ENCODE measurements at regions not wholly inside any gene's neighbourhood (a gene's known extent, or its start where the extent isn't known, plus 50 kb on each side); places are given as distances from the start of the nearest gene placed in this dataset.

DNA sequence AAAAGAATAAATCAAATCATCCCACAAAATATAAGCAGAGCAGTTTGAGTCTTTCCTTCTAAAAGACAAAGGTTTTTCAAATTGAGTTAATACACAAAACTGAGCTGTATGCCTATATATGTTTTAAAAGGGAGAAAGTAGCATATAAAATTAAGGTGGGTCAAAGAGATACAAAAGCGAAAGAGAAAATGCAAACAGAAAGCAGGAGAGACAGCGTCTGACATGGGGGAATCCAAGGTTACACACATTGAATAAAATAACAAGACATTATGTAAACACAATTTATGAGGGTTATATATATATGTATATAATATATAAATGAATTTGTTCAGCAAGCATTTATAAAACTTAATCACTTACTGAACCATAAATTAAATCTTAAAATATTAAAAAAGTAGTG, 276.1 kb upstream of the LCORL start:
- H3K27ac ChIP-seq (ENCODE audit: low read length): no peak overlapping the region
- no peaks in the 10 kb centered on the region for H3K9me3 ChIP-seq (ENCODE audit: control insufficient read depth in 1 of 2, low read length in 2 of 2)
- no peak overlapping the region for H3K4me3 ChIP-seq (ENCODE audit: low read depth in 1 of 2, low read length in 2 of 2)
- no peaks in the 10 kb centered on the region for H3K36me3 ChIP-seq (ENCODE audit: control insufficient read depth in 1 of 2, insufficient read depth in 2 of 2, low read length in 2 of 2)
- H3K27me3 ChIP-seq (ENCODE audit: low read depth, low read length): no peaks in the 10 kb centered on the region
- H3K4me1 ChIP-seq (ENCODE audit: control insufficient read depth in 1 of 2, insufficient read depth in 2 of 2, low read length in 2 of 2): no peaks in the 10 kb centered on the region

DNA sequence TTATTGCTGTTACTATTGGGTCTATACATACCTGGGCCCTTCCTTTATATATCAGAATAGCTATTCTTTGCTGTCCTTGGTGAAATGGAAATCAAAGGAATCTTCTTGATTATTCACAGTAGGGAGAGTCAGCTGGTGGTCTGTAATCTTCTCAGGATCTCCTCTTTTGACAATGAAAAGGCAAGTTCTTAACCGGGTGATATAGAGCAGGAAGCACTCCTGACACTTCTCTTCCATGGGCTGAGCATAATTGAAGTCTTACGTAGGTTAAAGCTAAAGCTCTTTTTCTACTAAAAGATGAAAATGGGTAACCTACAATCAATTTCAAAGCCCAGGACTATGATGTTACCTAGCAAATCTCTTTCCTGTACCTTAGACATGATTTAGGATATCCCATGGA, 274.9 kb upstream of the LCORL start:
- Histone ChIP-seq H3K36me3 (ENCODE audit: control insufficient read depth in 1 of 2, insufficient read depth in 2 of 2, low read length in 2 of 2) (no peaks in the 10 kb centered on the region), H3K27ac (ENCODE audit: low read length) (no peak overlapping the region)

DNA sequence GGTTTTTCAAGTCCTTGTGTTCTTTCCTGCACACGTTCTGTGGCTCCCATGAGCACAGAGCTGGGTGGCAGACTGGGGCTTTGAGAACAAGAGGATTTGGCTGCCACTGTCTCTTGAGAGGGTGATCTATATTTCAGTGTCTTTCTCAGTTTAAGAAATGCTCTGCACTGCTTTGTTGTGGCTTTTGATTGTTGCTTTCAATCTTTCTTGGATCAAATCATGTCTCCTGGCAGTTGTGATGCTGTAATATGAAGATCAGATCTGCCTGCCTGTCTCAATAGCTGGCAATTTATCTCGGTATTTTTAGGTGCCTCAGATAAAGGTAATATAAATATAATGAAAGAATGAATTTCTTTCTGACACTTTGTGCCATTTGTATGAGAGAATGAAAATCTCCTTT, 273.3 kb upstream of the LCORL start:
- Histone ChIP-seq H3K4me3 (ENCODE audit: low read depth in 1 of 2, low read length in 2 of 2) (no peak overlapping the region), H3K4me1 (ENCODE audit: control insufficient read depth in 1 of 2, insufficient read depth in 2 of 2, low read length in 2 of 2) (no peaks in the 10 kb centered on the region), H3K36me3 (ENCODE audit: control insufficient read depth in 1 of 2, insufficient read depth in 2 of 2, low read length in 2 of 2) (no peaks in the 10 kb centered on the region), H3K9me3 (ENCODE audit: control insufficient read depth in 1 of 2, low read length in 2 of 2) (no peaks in the 10 kb centered on the region), H3K27me3 (ENCODE audit: low read depth, low read length) (no peaks in the 10 kb centered on the region), H3K27ac (ENCODE audit: low read length) (no peak overlapping the region)

More for the DNA sequence above, 274.9 kb upstream of the LCORL start:
- Histone ChIP-seq H3K9me3 (ENCODE audit: control insufficient read depth in 1 of 2, low read length in 2 of 2) (no peaks in the 10 kb centered on the region), H3K4me3 (ENCODE audit: low read depth in 1 of 2, low read length in 2 of 2) (no peak overlapping the region), H3K27me3 (ENCODE audit: low read depth, low read length) (no peaks in the 10 kb centered on the region), H3K4me1 (ENCODE audit: control insufficient read depth in 1 of 2, insufficient read depth in 2 of 2, low read length in 2 of 2) (no peaks in the 10 kb centered on the region)

DNA sequence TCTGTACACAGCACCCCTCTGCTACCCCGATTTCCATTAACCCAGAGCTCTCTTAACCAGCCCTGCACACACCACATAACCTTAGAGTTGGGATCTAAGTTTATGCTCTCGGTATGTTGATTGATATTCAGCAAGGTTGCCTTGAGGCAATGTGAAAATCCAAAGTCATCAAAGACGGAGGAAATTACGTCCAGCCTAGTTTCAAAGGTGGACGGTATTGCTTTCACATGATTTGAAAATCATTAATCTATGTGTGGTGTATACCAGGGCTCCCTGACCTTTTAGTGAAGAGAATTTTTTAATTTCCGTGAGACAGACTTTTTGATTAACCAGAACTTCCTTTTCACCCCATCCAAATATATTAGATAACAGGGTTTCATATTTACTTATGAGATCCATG, 272.5 kb upstream of the LCORL start:
- no peaks in the 10 kb centered on the region for H3K4me1 ChIP-seq (ENCODE audit: control insufficient read depth in 1 of 2, insufficient read depth in 2 of 2, low read length in 2 of 2)
- no peaks in the 10 kb centered on the region for H3K27me3 ChIP-seq (ENCODE audit: low read depth, low read length)
- no peaks in the 10 kb centered on the region for H3K36me3 ChIP-seq (ENCODE audit: control insufficient read depth in 1 of 2, insufficient read depth in 2 of 2, low read length in 2 of 2)
- no peak overlapping the region for H3K27ac ChIP-seq (ENCODE audit: low read length)
- H3K9me3 ChIP-seq (ENCODE audit: control insufficient read depth in 1 of 2, low read length in 2 of 2): no peaks in the 10 kb centered on the region
- H3K4me3 ChIP-seq (ENCODE audit: low read depth in 1 of 2, low read length in 2 of 2): no peak overlapping the region

DNA sequence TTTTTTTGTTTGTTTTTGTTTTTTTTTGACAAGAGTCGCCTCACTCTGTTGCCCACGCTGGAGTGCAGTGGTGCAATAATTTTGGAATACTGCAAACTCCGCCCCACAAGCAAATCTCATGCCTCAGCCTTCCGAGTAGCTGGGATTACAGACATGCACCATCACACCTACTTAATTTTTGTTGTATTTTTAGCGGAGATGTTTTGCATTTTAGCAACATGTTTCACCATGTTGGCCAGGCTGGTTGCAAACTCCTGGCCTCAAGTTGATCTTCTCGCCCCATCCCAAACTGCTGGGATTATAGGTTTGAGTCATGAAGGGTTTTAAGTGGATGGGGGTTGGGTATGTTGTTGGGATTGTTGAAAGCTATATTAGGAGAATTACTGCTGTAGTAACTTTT, 270.9 kb upstream of the LCORL start:
- no peaks in the 10 kb centered on the region for H3K4me1 ChIP-seq (ENCODE audit: control insufficient read depth in 1 of 2, insufficient read depth in 2 of 2, low read length in 2 of 2)
- H3K9me3 ChIP-seq (ENCODE audit: control insufficient read depth in 1 of 2, low read length in 2 of 2): no peaks in the 10 kb centered on the region
- no peaks in the 10 kb centered on the region for H3K27me3 ChIP-seq (ENCODE audit: low read depth, low read length)
- H3K36me3 ChIP-seq (ENCODE audit: control insufficient read depth in 1 of 2, insufficient read depth in 2 of 2, low read length in 2 of 2): no peaks in the 10 kb centered on the region
- no peak overlapping the region for H3K4me3 ChIP-seq (ENCODE audit: low read depth in 1 of 2, low read length in 2 of 2)
- no peak overlapping the region for H3K27ac ChIP-seq (ENCODE audit: low read length)

DNA sequence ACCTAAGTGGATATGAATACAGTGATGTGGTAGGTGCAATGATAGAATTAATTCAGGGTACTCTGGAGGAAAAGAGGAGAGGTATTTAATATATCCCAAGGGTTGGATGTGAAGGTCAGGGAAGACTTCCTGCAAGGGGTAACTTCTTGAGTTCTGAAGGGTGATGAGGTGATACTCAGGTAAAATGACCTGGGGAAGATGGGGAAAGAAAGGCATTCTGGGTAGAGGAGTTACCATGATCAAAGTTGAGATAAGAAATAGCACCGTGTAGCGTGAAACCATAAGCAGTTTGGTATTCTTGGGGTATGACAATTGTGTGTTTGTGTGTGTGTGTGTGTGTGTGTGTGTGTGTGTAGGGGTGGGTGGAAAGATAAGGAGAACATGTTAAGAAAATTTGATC, 270.4 kb upstream of the LCORL start:
- no peaks in the 10 kb centered on the region for H3K4me1 ChIP-seq (ENCODE audit: control insufficient read depth in 1 of 2, insufficient read depth in 2 of 2, low read length in 2 of 2)
- no peaks in the 10 kb centered on the region for H3K27me3 ChIP-seq (ENCODE audit: low read depth, low read length)
- no peak overlapping the region for H3K4me3 ChIP-seq (ENCODE audit: low read depth in 1 of 2, low read length in 2 of 2)

DNA sequence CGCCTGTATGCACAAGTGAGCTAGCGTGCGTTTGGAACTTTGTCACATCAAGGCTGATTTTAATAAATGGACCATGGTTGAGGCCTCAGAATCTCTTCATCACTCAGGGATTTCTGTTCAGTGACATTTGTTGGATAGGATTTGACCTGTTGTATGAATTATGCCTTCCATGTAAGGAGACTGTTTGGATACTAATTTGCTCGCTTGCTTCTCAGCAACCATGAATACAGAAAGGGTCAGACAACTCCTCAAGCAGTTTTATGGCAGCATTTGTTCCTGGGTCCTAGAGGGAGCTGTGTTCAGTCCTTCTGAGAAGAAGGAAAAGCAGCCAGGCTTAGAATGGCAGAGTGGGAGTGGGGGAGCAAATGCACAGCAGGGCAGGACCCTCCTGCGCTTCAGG, 269.7 kb upstream of the LCORL start:
- no peaks in the 10 kb centered on the region for H3K9me3 ChIP-seq (ENCODE audit: control insufficient read depth in 1 of 2, low read length in 2 of 2)
- no peaks in the 10 kb centered on the region for H3K27me3 ChIP-seq (ENCODE audit: low read depth, low read length)
- H3K36me3 ChIP-seq (ENCODE audit: control insufficient read depth in 1 of 2, insufficient read depth in 2 of 2, low read length in 2 of 2): no peaks in the 10 kb centered on the region
- H3K4me1 ChIP-seq (ENCODE audit: control insufficient read depth in 1 of 2, insufficient read depth in 2 of 2, low read length in 2 of 2): no peaks in the 10 kb centered on the region
- H3K4me3 ChIP-seq (ENCODE audit: low read depth in 1 of 2, low read length in 2 of 2): no peak overlapping the region
- no peak overlapping the region for H3K27ac ChIP-seq (ENCODE audit: low read length)

More for the DNA sequence above, 270.4 kb upstream of the LCORL start:
- Histone ChIP-seq H3K36me3 (ENCODE audit: control insufficient read depth in 1 of 2, insufficient read depth in 2 of 2, low read length in 2 of 2) (no peaks in the 10 kb centered on the region), H3K9me3 (ENCODE audit: control insufficient read depth in 1 of 2, low read length in 2 of 2) (no peaks in the 10 kb centered on the region), H3K27ac (ENCODE audit: low read length) (no peak overlapping the region)

DNA sequence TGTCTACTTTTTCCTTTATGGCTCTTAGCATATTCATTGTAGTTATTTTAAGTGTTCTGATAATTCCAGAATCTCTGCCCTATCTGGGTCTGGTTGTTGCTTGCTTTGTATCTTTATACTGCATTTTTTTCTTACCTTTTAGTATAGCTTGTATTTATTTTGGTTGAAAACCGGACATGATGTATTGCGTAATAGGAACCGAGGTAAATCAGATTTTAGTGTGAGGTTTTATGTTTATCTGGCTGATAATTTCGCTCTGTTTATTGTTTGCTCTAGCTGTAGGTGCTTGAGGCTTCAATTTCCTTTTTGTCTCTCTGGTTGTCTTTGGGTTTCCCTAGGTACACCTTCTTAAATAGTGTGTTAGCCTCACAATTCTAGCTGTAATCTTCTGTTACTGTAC, 263.8 kb upstream of the LCORL start:
- no peaks in the 10 kb centered on the region for H3K36me3 ChIP-seq (ENCODE audit: control insufficient read depth in 1 of 2, insufficient read depth in 2 of 2, low read length in 2 of 2)
- no peak overlapping the region for H3K4me3 ChIP-seq (ENCODE audit: low read depth in 1 of 2, low read length in 2 of 2)
- H3K27me3 ChIP-seq (ENCODE audit: low read depth, low read length): no peaks in the 10 kb centered on the region
- no peaks in the 10 kb centered on the region for H3K4me1 ChIP-seq (ENCODE audit: control insufficient read depth in 1 of 2, insufficient read depth in 2 of 2, low read length in 2 of 2)
- H3K9me3 ChIP-seq (ENCODE audit: control insufficient read depth in 1 of 2, low read length in 2 of 2): no peaks in the 10 kb centered on the region
- H3K27ac ChIP-seq (ENCODE audit: low read length): no peak overlapping the region

DNA sequence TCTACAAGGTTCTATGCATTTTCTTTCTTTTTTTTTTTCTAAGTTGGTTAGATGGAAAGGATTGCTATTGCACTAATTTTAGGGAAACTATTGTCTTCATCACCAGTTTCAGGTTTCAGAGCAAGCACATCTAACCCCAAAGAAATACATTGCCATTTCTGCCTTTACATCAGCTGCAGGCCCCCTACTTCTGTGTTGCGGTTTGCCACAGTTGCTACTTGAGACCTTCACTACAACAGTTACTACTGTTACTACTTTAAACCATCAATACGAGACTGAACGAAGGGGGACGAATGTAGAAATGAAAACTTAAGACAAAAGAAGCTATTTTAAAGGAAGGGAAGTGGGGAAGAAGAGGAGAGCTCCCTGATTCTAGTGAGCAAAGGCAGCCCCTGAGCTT, 256.7 kb upstream of the LCORL start:
- H3K4me1 ChIP-seq (ENCODE audit: control insufficient read depth in 1 of 2, insufficient read depth in 2 of 2, low read length in 2 of 2): no peaks in the 10 kb centered on the region
- no peaks in the 10 kb centered on the region for H3K27me3 ChIP-seq (ENCODE audit: low read depth, low read length)
- no peak overlapping the region for H3K27ac ChIP-seq (ENCODE audit: low read length)
- no peak overlapping the region for H3K4me3 ChIP-seq (ENCODE audit: low read depth in 1 of 2, low read length in 2 of 2)
- H3K9me3 ChIP-seq (ENCODE audit: control insufficient read depth in 1 of 2, low read length in 2 of 2): no peaks in the 10 kb centered on the region
- H3K36me3 ChIP-seq (ENCODE audit: control insufficient read depth in 1 of 2, insufficient read depth in 2 of 2, low read length in 2 of 2): no peaks in the 10 kb centered on the region

DNA sequence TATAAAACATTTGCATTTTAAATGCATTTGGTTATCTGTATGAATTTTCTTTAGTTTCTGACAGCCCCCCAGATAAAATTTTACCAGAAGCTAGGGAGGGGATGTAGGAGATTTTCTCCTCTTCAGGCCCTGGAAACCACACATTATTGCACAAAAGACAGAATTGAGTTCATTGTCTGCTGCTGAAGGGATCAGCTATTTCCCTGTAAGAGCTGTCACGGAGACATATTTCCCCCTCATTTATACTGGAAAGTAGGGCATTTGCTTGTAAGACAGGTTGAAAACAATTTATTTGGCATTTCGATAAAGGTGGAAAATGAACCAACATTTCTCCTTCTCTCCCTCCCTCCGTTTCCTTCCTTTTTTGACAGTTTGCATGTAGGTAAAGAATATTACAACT, 241.3 kb upstream of the LCORL start:
- no peak overlapping the region for H3K27ac ChIP-seq (ENCODE audit: low read length)
- H3K27me3 ChIP-seq (ENCODE audit: low read depth, low read length): no peaks in the 10 kb centered on the region
- H3K9me3 ChIP-seq (ENCODE audit: control insufficient read depth in 1 of 2, low read length in 2 of 2): peaks cover 0 to 3% of the 10 kb centered on the region in 2 donors
- no peaks in the 10 kb centered on the region for H3K4me1 ChIP-seq (ENCODE audit: control insufficient read depth in 1 of 2, insufficient read depth in 2 of 2, low read length in 2 of 2)
- H3K36me3 ChIP-seq (ENCODE audit: control insufficient read depth in 1 of 2, insufficient read depth in 2 of 2, low read length in 2 of 2): no peaks in the 10 kb centered on the region
- no peak overlapping the region for H3K4me3 ChIP-seq (ENCODE audit: low read depth in 1 of 2, low read length in 2 of 2)

DNA sequence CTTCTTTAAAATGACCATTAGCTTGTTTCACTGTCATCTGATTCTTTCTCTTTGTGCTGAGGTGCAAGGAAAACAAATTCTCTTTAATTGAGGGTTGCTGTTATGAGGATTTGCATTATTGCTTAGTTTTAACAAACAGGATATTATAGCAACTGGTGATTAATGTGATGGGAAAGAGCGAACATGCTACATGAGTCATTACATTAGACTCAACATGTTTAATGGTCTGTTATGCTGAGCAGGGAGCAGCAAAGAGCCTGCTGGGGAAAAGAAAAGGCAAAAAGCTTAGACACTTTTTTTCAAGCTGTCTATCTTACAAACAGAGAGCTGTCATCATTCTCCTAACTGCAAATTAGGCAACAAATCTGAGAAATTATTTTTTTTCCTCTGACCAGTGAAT, 230.5 kb upstream of the LCORL start:
- Histone ChIP-seq H3K9me3 (ENCODE audit: control insufficient read depth in 1 of 2, low read length in 2 of 2) (no peaks in the 10 kb centered on the region), H3K27me3 (ENCODE audit: low read depth, low read length) (no peaks in the 10 kb centered on the region), H3K27ac (ENCODE audit: low read length) (no peak overlapping the region), H3K4me3 (ENCODE audit: low read depth in 1 of 2, low read length in 2 of 2) (no peak overlapping the region), H3K36me3 (ENCODE audit: control insufficient read depth in 1 of 2, insufficient read depth in 2 of 2, low read length in 2 of 2) (no peaks in the 10 kb centered on the region), H3K4me1 (ENCODE audit: control insufficient read depth in 1 of 2, insufficient read depth in 2 of 2, low read length in 2 of 2) (no peaks in the 10 kb centered on the region)

DNA sequence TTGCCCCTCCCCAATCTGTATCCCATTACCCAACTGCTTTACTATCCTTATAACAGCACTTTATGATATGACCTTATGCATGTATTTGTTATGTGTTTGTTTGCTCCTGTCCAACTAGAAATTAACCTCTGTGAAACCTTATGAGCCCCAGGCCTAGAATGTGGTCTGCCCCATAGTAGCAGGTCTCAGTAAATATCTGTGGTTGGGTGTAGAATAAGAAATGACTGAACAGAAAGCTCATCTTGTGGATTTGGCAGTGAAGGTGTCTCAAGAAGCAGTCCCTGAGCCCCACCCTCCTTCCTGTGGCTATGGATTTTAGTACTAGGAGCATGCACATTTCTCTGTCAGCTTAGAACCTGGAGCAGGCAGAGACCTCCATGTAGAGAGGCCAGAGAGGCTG, 229.0 kb upstream of the LCORL start:
- H3K4me1 ChIP-seq (ENCODE audit: control insufficient read depth in 1 of 2, insufficient read depth in 2 of 2, low read length in 2 of 2): no peaks in the 10 kb centered on the region

More for the DNA sequence above, 229.0 kb upstream of the LCORL start:
- Histone ChIP-seq H3K27me3 (ENCODE audit: low read depth, low read length) (no peaks in the 10 kb centered on the region), H3K36me3 (ENCODE audit: control insufficient read depth in 1 of 2, insufficient read depth in 2 of 2, low read length in 2 of 2) (no peaks in the 10 kb centered on the region), H3K9me3 (ENCODE audit: control insufficient read depth in 1 of 2, low read length in 2 of 2) (no peaks in the 10 kb centered on the region), H3K4me3 (ENCODE audit: low read depth in 1 of 2, low read length in 2 of 2) (no peak overlapping the region), H3K27ac (ENCODE audit: low read length) (no peak overlapping the region)

All from muscle layer of duodenum (tissue), 2 donors.